ENCODE measurements at regions not wholly inside any gene's neighbourhood (a gene's known extent, or its start where the extent isn't known, plus 50 kb on each side); places are given as distances from the start of the nearest gene placed in this dataset.

DNA sequence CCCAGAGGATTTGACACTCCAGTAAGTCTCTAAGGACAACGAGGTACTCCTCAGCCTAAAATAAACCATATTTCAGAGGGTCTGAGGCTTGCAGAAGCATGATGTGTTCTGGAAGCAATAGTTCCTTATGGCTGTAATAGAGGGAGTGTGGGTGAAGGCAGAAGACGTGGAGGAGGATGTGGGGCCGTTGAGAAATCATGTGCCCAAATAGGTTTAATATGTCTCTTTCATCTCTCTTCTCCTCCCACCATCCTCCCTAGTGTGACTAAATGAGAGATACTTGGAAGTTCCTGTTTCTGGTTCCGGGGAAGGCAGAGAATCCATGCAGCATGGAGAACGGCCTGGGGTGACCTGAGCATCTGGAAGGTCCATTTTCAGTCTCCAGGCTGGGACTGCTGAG is 174.0 kb upstream of the RSPO3 start:
- no peaks in the 10 kb centered on the region for H3K27me3 ChIP-seq
- H3K4me1 ChIP-seq (ENCODE audit: insufficient read depth) = no peaks in the 10 kb centered on the region
- no peaks in the 10 kb centered on the region for H3K9me3 ChIP-seq
- intact Hi-C loops (cut with DNase I) = no loop called here
- DNase-seq = no peak
- H3K4me3 ChIP-seq = no peak overlapping the region
- WGBS, 3 donors = 33 to 51% (median 48%) methylated on average over 5 of the region's 5 CpGs
- H3K36me3 ChIP-seq = no peaks in the 10 kb centered on the region
- no peak overlapping the region for H3K27ac ChIP-seq
- TF ChIP-seq, protein P1, sequence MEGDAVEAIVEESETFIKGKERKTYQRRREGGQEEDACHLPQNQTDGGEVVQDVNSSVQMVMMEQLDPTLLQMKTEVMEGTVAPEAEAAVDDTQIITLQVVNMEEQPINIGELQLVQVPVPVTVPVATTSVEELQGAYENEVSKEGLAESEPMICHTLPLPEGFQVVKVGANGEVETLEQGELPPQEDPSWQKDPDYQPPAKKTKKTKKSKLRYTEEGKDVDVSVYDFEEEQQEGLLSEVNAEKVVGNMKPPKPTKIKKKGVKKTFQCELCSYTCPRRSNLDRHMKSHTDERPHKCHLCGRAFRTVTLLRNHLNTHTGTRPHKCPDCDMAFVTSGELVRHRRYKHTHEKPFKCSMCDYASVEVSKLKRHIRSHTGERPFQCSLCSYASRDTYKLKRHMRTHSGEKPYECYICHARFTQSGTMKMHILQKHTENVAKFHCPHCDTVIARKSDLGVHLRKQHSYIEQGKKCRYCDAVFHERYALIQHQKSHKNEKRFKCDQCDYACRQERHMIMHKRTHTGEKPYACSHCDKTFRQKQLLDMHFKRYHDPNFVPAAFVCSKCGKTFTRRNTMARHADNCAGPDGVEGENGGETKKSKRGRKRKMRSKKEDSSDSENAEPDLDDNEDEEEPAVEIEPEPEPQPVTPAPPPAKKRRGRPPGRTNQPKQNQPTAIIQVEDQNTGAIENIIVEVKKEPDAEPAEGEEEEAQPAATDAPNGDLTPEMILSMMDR (IDR thresholded peaks at IDR 0.05) = no peak
- TF ChIP-seq EP300 (IDR thresholded peaks at IDR 0.05) = no peak
- TF ChIP-seq POLR2A (IDR thresholded peaks at IDR 0.05) = no peak

DNA sequence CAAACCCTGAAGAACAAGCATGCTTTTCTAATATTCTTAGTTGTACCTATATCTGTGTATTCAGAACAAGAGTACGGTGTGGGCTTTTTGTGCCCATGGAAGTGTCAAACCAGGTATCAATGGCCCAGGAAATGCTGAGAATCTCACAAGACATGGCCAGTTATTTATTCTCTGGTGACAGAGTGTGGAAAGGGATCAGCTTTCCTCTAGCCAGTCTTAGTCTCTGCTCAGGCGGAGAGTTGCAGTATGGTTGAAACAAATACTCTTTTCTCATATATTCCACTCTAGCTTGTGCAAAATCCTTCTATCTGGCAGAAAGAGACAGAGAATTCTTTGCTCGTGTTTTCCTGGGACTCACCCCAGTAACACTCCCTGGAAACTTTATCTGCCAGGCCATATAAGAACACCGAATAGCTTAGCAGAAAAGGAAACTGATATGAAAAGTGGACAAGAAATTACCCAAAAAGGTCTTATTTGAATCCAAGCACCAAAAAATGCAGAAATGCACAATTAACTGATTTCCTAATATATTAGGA is 173.3 kb upstream of the RSPO3 start:
- DNase-seq = no peak
- no peaks in the 10 kb centered on the region for H3K9me3 ChIP-seq
- intact Hi-C loops (cut with DNase I) = no loop called here
- no peaks in the 10 kb centered on the region for H3K4me1 ChIP-seq (ENCODE audit: insufficient read depth)
- WGBS, 3 donors = 44 to 53% (median 52%) methylated on average over 4 of the region's 4 CpGs
- H3K27me3 ChIP-seq = no peaks in the 10 kb centered on the region
- no peak overlapping the region for H3K27ac ChIP-seq
- H3K4me3 ChIP-seq = no peak overlapping the region
- TF ChIP-seq, protein P1 (IDR thresholded peaks at IDR 0.05) = no peak
- TF ChIP-seq POLR2A (IDR thresholded peaks at IDR 0.05) (no peak), EP300 (IDR thresholded peaks at IDR 0.05) (no peak)
- H3K36me3 ChIP-seq = no peaks in the 10 kb centered on the region

DNA sequence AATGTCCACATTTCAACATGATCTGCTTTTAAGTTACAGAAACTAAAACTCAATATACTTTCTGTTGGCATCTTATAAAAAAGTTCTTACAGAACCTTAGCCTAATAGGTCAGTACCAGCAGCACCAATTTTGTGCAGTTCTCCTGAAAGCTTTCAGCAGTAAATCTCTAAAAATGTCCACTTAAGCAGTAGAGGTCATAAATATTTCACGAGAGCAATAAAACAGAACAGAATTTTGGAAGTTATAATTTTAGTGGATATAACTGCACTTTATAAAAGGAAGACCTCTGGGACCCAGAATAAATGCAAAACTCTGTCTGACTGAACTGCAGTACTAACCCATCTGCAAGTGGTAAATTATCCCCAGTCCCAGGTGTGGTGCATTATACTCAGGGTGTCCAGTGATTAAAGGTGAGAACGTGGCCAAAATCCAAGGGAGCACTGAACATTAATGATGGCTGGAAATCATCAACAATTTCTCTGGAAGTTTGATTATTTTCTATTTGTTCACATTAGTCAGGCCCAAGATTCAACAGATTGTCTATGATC is 172.6 kb upstream of the RSPO3 start:
- no peaks in the 10 kb centered on the region for H3K27me3 ChIP-seq
- no peak overlapping the region for H3K27ac ChIP-seq
- H3K4me3 ChIP-seq = no peak overlapping the region
- intact Hi-C loops (cut with DNase I) = no loop called here
- no peaks in the 10 kb centered on the region for H3K9me3 ChIP-seq
- no peak for DNase-seq
- TF ChIP-seq, protein P1 (IDR thresholded peaks at IDR 0.05) = no peak
- TF ChIP-seq POLR2A (IDR thresholded peaks at IDR 0.05) = no peak
- TF ChIP-seq EP300 (IDR thresholded peaks at IDR 0.05) = no peak
- 29 to 53% (median 50%) methylated on average over 2 of the region's 2 CpGs for WGBS, 3 donors
- H3K36me3 ChIP-seq = no peaks in the 10 kb centered on the region
- no peaks in the 10 kb centered on the region for H3K4me1 ChIP-seq (ENCODE audit: insufficient read depth)

DNA sequence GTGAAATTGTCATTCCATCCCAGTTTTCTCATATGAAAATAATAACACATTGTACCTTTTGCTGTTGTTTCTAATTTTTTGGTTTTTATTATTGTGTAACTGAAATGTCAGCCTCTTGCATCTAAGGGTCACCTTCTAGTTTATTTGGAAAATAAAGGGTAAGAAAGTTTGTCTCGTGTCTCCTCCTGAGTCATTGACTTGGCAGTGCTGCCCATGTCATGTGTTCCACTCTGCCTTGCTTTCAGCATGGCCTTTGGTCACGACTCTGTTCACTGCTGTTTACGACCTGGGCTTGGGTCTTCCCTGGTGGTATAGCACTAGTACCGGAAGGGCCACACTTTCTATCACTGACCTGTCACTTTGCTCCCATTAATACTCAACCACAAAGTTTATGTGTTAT is 171.4 kb upstream of the RSPO3 start:
- 50 to 70% (median 54%) methylated on average over 4 of the region's 4 CpGs for WGBS, 3 donors
- DNase-seq = peak in 1 of 5 donors; percentile 17
- no peaks in the 10 kb centered on the region for H3K4me1 ChIP-seq (ENCODE audit: insufficient read depth)
- TF ChIP-seq EP300 (IDR thresholded peaks at IDR 0.05) (no peak), POLR2A (IDR thresholded peaks at IDR 0.05) (no peak)
- TF ChIP-seq, protein P1 (IDR thresholded peaks at IDR 0.05) = no peak
- no peak overlapping the region for H3K4me3 ChIP-seq
- H3K36me3 ChIP-seq = no peaks in the 10 kb centered on the region
- intact Hi-C loops (cut with DNase I) = no loop called here
- H3K27me3 ChIP-seq = no peaks in the 10 kb centered on the region
- H3K9me3 ChIP-seq = no peaks in the 10 kb centered on the region
- no peak overlapping the region for H3K27ac ChIP-seq
